Neural cell (in vitro differentiated cells): ENCODE measurements at regions not wholly inside any gene's neighbourhood (a gene's known extent, or its start where the extent isn't known, plus 50 kb on each side); places are given as distances from the start of the nearest gene placed in this dataset.

Experiments
- H2AFZ ChIP-seq: fragments of 200-600, 300-800 bp; sonication (generic), shearing (Covaris generic); 2 replicates; pipeline ENCODE4 v1.6.0; 2014; ENCODE audit warnings: low read depth, mild to moderate bottlenecking, antibody characterized with exemption, low read length, moderate library complexity
- H3F3A ChIP-seq: fragments of 200-600 bp; shearing (Covaris generic); 2 replicates; pipeline ENCODE4 v1.6.1; 2016; ENCODE audit warnings: mild to moderate bottlenecking, moderate library complexity, mixed read lengths, antibody characterized with exemption, low read length; ENCODE audit not compliant: insufficient read depth, poor library complexity, severe bottlenecking
- H3K27ac ChIP-seq: fragments of 200-600, 300-800 bp; sonication (generic), shearing (Covaris generic); 2 replicates; pipeline ENCODE4 v1.5.1; 2014; ENCODE audit warnings: mild to moderate bottlenecking, low read length, moderate library complexity
- H3K27me3 ChIP-seq: fragments of 300-800, 200-600 bp; sonication (generic), shearing (Covaris generic); 2 replicates; pipeline ENCODE4 v1.6.0; 2014; ENCODE audit warnings: mild to moderate bottlenecking, low read depth, low read length, moderate library complexity; ENCODE audit not compliant: insufficient read depth
- H3K36me3 ChIP-seq: fragments of 300-800, 200-600 bp; sonication (generic), shearing (Covaris generic); 2 replicates; pipeline ENCODE4 v1.5.1; 2014; ENCODE audit warnings: mild to moderate bottlenecking, antibody characterized with exemption, low read length, moderate library complexity; ENCODE audit not compliant: insufficient read depth
- H3K4me2 ChIP-seq: fragments of 300-800, 200-600 bp; sonication (generic), shearing (Covaris generic); 2 replicates; pipeline ENCODE4 v1.6.0; 2014; ENCODE audit warnings: mild to moderate bottlenecking, low read length
- H3K4me3 ChIP-seq: fragments of 300-800, 200-600 bp; sonication (generic), shearing (Covaris generic); 2 replicates; pipeline ENCODE4 v1.5.1; 2014; ENCODE audit warnings: mild to moderate bottlenecking, low read length, moderate library complexity
- H3K79me2 ChIP-seq: fragments of 200-600 bp; shearing (Covaris generic); replicated peaks from 2 replicates; pipeline ENCODE4 v1.6.0; 2014; ENCODE audit warnings: mild to moderate bottlenecking, low read length, moderate library complexity; ENCODE audit not compliant: insufficient read depth
- H3K9ac ChIP-seq: fragments of 300-800, 200-600 bp; sonication (generic), shearing (Covaris generic); 2 replicates; pipeline ENCODE4 v1.6.1; 2016; ENCODE audit warnings: mild to moderate bottlenecking, low read length, mixed read lengths
- H3K9me2 ChIP-seq: fragments of 200-600 bp; shearing (Covaris generic); 2 replicates; pipeline ENCODE4 v1.6.1; 2016; ENCODE audit warnings: mild to moderate bottlenecking, low read length, mixed read lengths; ENCODE audit not compliant: insufficient read depth
- H3K9me3 ChIP-seq: fragments of 200-600, 300-800 bp; sonication (generic), shearing (Covaris generic); 2 replicates; pipeline ENCODE4 v1.6.1; 2016; ENCODE audit warnings: mild to moderate bottlenecking, mixed run types, low read length, moderate library complexity, mixed read lengths
- H4K20me1 ChIP-seq: fragments of 200-600 bp; shearing (Covaris generic); 2 replicates; pipeline ENCODE4 v1.6.1; 2016; ENCODE audit warnings: mild to moderate bottlenecking, mixed run types; ENCODE audit not compliant: insufficient read depth
- EP300 ChIP-seq: fragments of 450-650 bp; conservative IDR thresholded peaks from 2 replicates; pipeline ENCODE4 v1.6.1; 2014; ENCODE audit warnings: antibody characterized with exemption, mild to moderate bottlenecking, moderate library complexity; ENCODE audit not compliant: poor library complexity, severe bottlenecking
- EZH2 ChIP-seq: fragments of 200-600, 300-800 bp; shearing (Covaris generic), sonication (generic); IDR thresholded peaks from 2 replicates; pipeline ENCODE4 v1.6.1; 2014; ENCODE audit warnings: antibody characterized with exemption, low read length, borderline replicate concordance, mild to moderate bottlenecking; ENCODE audit not compliant: insufficient read depth, poor library complexity, severe bottlenecking
- MXI1 ChIP-seq: fragments of 450-650 bp; conservative IDR thresholded peaks from 2 replicates; pipeline ENCODE4 v1.6.1; 2014; ENCODE audit warnings: antibody characterized with exemption, mild to moderate bottlenecking; ENCODE audit not compliant: poor library complexity, severe bottlenecking
- POLR2AphosphoS5 ChIP-seq: IDR thresholded peaks from 2 replicates; pipeline ENCODE4 v1.6.1; 2012
- RAD21 ChIP-seq: fragments of 450-650 bp; conservative IDR thresholded peaks from 2 replicates; pipeline ENCODE4 v1.6.1; 2014; ENCODE audit warnings: antibody characterized with exemption, mild to moderate bottlenecking, moderate library complexity
- REST ChIP-seq: IDR thresholded peaks from 2 replicates; pipeline ENCODE4 v1.6.1; 2012; ENCODE audit warnings: borderline replicate concordance
- SMC3 ChIP-seq: fragments of 450-650 bp; conservative IDR thresholded peaks from 2 replicates; pipeline ENCODE4 v1.6.1; 2014; ENCODE audit warnings: antibody characterized with exemption, mild to moderate bottlenecking, moderate library complexity; ENCODE audit not compliant: poor library complexity
- TAF1 ChIP-seq: IDR thresholded peaks from 2 replicates; pipeline ENCODE4 v1.6.1; 2012; ENCODE audit warnings: low read depth
- TF ChIP-seq, protein P1 (sequence below): fragments of 450-650 bp; IDR thresholded peaks from 2 replicates; pipeline ENCODE4 v1.5.1; 2014; ENCODE audit warnings: antibody characterized with exemption, mild to moderate bottlenecking, moderate library complexity; ENCODE audit not compliant: poor library complexity, severe bottlenecking

DNA sequence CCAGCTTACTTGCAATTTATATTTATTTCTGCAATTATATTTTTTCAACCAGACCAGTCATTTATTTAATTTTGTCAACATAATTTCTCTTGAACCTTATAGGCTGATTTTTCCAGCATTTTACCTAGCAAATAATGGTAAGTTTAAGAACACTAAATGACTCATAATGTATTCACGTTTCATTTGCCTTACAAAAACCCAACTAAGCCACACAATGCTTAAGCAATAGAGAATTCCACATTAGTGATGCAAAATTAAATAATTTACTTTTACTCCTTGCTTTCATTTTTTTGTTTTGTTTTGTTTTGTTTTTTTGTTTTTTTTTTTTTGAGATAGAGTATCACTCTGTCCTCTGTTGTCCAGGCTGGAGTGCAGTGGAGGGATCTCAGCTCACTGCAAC is 110.4 kb upstream of the VRK2 start:
- no peak for TF ChIP-seq SMC3
- TF ChIP-seq TAF1, result no peak
- no peak for TF ChIP-seq EZH2
- no peak for TF ChIP-seq EP300
- no peak for TF ChIP-seq REST
- TF ChIP-seq, protein P1, sequence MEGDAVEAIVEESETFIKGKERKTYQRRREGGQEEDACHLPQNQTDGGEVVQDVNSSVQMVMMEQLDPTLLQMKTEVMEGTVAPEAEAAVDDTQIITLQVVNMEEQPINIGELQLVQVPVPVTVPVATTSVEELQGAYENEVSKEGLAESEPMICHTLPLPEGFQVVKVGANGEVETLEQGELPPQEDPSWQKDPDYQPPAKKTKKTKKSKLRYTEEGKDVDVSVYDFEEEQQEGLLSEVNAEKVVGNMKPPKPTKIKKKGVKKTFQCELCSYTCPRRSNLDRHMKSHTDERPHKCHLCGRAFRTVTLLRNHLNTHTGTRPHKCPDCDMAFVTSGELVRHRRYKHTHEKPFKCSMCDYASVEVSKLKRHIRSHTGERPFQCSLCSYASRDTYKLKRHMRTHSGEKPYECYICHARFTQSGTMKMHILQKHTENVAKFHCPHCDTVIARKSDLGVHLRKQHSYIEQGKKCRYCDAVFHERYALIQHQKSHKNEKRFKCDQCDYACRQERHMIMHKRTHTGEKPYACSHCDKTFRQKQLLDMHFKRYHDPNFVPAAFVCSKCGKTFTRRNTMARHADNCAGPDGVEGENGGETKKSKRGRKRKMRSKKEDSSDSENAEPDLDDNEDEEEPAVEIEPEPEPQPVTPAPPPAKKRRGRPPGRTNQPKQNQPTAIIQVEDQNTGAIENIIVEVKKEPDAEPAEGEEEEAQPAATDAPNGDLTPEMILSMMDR, result no peak
- no peak for TF ChIP-seq POLR2AphosphoS5
- TF ChIP-seq RAD21, result no peak
- no peak for TF ChIP-seq MXI1
- no peak overlapping the region for H3K9ac ChIP-seq
- no peaks in the 10 kb centered on the region for H3F3A ChIP-seq
- H2AFZ ChIP-seq, result no peak overlapping the region
- peaks cover 5% of the 10 kb centered on the region for H3K9me3 ChIP-seq
- no peaks in the 10 kb centered on the region for H3K27me3 ChIP-seq
- no peaks in the 10 kb centered on the region for H3K9me2 ChIP-seq
- no peak overlapping the region for H3K27ac ChIP-seq
- no peak overlapping the region for H3K4me2 ChIP-seq
- no peaks in the 10 kb centered on the region for H3K36me3 ChIP-seq
- no peaks in the 10 kb centered on the region for H4K20me1 ChIP-seq
- H3K79me2 ChIP-seq, result no peaks in the 10 kb centered on the region
- no peak overlapping the region for H3K4me3 ChIP-seq

DNA sequence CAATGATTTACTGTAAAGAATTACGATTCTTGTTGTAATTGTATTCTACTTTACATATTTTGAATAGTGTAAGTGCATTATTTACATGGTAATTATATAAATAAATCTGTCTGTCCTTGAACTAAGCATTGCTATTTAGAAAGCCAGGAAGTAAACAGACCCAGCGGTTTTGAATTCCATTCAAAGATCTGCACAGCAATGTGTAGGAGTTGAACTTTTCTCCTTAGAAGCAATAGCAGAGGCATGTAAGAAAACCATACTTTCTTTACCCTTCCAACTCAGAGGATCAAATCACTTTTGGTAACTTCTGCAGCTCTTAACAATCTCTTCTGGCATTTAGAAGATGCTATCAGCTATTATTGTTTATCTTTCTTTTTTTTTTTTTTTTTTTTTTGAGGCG is 109.2 kb upstream of the VRK2 start:
- Histone ChIP-seq H3K27me3 (no peaks in the 10 kb centered on the region), H2AFZ (no peak overlapping the region), H3K9me2 (no peaks in the 10 kb centered on the region), H3F3A (no peaks in the 10 kb centered on the region), H3K79me2 (no peaks in the 10 kb centered on the region), H3K4me3 (no peak overlapping the region), H3K36me3 (no peaks in the 10 kb centered on the region), H4K20me1 (no peaks in the 10 kb centered on the region), H3K9ac (no peak overlapping the region), H3K4me2 (no peak overlapping the region), H3K27ac (no peak overlapping the region), H3K9me3 (peaks cover 5% of the 10 kb centered on the region)
- TF ChIP-seq POLR2AphosphoS5 (no peak), REST (no peak), MXI1 (no peak), RAD21 (no peak), EZH2 (no peak), SMC3 (no peak), TAF1 (no peak), EP300 (no peak)
- TF ChIP-seq, protein P1, result no peak
